ENCODE measurements at regions not wholly inside any gene's neighbourhood (a gene's known extent, or its start where the extent isn't known, plus 50 kb on each side); places are given as distances from the start of the nearest gene placed in this dataset.

DNA sequence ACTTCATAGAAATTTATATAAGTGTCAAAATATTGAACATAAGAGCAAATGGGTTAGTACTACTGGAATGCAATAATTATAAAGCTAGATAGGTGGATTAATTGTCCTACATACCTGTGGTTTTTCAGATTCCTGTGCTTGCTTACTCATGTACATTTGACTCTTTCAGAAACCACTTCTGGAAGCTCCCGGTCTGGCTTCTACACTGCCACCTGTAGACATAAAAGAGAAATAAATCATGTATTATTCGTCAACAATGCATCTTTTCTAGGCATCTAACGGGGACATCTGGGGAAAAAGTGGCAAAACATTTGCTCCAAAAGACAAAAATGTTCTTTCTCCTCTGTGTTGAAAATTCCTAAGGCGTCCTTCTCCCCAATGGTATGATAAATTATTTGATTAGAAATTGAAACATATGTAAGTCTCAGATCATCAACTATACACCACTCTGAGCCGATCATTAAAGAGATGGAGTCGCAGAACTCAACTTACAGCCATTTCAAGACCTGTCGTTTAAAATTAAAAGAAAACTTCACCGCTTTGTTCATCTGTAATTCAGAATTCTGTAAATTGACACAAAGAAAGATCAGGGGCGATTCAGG, 648.7 kb upstream of the DIPK2B start:
- TF ChIP-seq CTCF (IDR thresholded peaks at IDR 0.05; ENCODE audit: insufficient read depth, low read length) (peak; percentile 3), POLR2AphosphoS5 (IDR thresholded peaks at IDR 0.05; ENCODE audit: low read depth) (no peak), GABPA (IDR thresholded peaks at IDR 0.05; ENCODE audit: low read depth) (no peak)
- TF ChIP-seq, protein P1, sequence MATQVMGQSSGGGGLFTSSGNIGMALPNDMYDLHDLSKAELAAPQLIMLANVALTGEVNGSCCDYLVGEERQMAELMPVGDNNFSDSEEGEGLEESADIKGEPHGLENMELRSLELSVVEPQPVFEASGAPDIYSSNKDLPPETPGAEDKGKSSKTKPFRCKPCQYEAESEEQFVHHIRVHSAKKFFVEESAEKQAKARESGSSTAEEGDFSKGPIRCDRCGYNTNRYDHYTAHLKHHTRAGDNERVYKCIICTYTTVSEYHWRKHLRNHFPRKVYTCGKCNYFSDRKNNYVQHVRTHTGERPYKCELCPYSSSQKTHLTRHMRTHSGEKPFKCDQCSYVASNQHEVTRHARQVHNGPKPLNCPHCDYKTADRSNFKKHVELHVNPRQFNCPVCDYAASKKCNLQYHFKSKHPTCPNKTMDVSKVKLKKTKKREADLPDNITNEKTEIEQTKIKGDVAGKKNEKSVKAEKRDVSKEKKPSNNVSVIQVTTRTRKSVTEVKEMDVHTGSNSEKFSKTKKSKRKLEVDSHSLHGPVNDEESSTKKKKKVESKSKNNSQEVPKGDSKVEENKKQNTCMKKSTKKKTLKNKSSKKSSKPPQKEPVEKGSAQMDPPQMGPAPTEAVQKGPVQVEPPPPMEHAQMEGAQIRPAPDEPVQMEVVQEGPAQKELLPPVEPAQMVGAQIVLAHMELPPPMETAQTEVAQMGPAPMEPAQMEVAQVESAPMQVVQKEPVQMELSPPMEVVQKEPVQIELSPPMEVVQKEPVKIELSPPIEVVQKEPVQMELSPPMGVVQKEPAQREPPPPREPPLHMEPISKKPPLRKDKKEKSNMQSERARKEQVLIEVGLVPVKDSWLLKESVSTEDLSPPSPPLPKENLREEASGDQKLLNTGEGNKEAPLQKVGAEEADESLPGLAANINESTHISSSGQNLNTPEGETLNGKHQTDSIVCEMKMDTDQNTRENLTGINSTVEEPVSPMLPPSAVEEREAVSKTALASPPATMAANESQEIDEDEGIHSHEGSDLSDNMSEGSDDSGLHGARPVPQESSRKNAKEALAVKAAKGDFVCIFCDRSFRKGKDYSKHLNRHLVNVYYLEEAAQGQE (IDR thresholded peaks at IDR 0.05; ENCODE audit: insufficient replicate concordance, low read depth): no peak
